HG02588 (cell line): ENCODE measurements at regions not wholly inside any gene's neighbourhood (a gene's known extent, or its start where the extent isn't known, plus 50 kb on each side); places are given as distances from the start of the nearest gene placed in this dataset.

Experiments
- ATAC-seq: cut with Tn5 transposase; IDR thresholded peaks from one replicate; pipeline ENCODE4 v1.9.1; 2021; ENCODE audit warnings: mild to moderate bottlenecking, moderate library complexity; ENCODE audit not compliant: unreplicated experiment

DNA sequence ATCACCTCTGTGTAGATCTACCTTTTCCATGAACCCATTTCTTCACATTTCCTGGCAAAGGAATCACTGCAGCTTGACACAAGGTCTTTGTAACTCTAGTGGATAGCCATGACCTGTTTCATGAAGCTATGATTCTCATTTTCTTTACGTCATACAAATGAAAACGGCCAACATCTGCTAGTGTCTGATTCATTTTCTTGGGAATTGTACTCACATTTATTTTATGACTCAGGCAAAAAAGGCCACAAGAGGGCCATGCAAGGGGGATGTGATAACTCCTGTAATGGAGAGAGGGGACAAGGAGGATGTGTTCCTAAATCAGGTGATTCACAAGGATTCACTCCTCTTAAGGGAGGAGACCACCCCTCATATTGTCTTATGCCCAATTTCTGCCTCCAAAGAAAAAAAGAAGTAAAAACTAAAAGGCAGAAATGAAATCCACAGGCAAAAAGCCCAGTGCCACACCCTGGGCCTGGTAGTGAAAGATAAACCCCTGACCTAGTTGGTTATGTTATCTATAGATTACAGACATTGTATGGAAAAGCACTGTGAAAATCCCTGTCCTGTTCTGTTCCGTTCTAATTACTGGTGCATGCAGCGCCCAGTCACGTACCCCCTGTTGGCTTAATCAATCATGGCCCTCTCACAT lies 249.9 kb downstream of the IPMK start:
- no peak for ATAC-seq

- no peak for ATAC-seq
Measured at GRCh38 chr10:58016614-58017013, 251.1 kb downstream of the IPMK start.

DNA sequence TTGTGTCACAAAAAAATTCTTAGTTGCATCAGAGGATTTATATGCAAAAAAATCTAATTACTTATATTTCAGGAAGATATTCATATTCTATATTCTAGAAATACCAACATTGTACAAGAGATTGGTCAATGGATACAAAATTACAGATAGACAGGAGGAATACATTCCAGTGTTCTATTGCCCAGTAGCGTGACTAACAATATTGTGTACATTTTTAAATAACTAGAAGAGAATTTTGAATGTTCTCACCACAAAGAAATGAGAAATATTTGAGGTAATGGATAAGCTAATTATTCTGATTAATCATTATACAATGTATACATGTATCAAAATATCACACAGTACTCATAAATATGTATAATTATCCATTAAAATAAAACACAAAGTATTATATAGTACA lies 253.3 kb downstream of the IPMK start:
- no peak for ATAC-seq

DNA sequence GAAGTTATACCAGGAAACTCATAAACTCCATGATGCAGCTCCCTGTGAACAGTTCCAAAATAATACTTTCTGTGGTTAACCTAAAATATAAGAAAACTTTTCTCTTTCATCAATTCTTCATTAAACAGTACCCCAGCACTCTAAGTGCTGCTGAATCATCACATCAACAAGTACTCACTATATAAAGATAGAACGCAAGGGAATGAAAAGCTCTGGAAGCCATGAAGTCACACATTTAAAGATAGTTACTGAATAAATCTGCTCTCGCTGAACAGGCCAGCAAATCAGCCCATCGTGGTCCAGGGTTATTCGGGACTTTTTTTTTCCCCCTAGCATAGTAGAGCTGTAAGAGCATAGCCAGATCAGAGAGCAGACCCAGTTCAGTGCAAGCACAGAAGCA lies 254.3 kb downstream of the IPMK start:
- no peak for ATAC-seq

- ATAC-seq, result no peak
Measured at GRCh38 chr10:58010073-58010702, 257.5 kb downstream of the IPMK start.

DNA sequence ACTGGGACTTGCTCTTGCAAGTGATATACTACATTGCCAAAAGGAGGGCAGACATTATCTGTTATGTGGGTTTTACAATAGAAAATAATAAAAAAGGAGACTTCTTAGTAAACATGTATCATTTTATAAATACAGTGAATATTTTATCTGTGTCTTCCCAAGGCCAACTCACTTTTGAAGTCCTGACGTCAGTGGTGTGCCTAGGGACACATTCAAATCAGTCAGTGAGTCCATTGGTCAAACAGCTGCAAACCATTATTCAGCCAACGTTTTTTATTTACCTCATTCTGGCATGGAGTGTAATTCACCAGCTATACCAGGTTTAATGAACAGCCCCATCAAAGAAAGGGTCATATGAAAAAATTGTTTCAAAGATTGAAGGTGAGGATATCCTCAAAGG lies 263.7 kb downstream of the IPMK start:
- no peak for ATAC-seq

- no peak for ATAC-seq
Measured at GRCh38 chr10:58001159-58001558, 266.5 kb downstream of the IPMK start.

DNA sequence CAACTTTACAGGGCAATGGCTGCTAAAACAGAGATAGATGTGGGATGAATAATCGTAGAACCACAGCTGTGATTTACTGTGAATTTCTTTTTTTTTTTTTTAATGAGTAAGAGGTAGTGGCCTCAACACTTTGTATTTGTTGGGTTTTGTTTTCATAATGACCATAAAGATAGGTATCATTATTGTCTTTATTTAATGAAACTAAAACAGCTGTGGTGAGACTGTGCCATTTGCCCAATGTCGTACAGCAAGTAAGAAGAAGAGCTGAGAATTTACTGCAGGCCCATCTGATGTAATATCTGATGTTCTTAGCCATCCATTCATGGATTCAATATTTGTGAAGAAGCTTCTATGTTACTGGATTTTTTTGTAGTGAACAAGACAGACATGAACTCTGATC lies 271.2 kb downstream of the IPMK start:
- ATAC-seq, result no peak

- no peak for ATAC-seq
Measured at GRCh38 chr10:57993302-57993701, 274.4 kb downstream of the IPMK start.

DNA sequence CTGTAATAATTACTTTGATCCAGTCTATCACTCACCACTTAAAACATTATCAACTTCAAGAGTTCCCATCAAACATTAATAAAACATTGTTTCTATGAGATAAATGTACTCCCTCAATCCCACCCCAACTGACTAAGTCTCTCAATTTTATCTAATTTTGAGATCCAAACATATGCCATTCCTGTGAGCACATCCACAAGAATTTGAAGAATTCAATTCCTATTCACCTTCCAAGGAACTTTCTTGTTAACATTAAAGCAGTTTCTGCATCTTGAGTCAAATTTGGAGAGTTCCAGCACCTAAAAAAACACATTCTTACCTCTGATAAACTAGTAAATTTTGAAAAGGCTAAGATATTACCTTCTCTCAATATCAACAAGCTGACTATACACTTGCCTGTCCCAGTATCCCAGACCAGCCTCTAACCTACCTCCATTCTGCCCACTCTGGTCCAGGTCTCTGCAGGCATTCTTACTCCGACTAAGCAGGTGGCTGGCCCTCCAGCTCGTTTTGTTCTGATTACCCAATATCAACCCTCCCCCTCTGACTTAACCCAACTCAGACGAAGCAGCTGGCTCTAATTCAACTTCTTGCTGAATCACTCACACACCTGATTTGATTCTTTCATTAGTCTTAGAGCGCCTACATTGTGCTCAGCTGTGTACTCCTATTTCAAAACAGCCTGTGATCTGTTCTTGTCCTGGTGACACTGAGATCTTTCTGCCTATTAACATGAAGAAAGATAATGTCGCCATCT lies 275.2 kb downstream of the IPMK start:
- ATAC-seq, result no peak

DNA sequence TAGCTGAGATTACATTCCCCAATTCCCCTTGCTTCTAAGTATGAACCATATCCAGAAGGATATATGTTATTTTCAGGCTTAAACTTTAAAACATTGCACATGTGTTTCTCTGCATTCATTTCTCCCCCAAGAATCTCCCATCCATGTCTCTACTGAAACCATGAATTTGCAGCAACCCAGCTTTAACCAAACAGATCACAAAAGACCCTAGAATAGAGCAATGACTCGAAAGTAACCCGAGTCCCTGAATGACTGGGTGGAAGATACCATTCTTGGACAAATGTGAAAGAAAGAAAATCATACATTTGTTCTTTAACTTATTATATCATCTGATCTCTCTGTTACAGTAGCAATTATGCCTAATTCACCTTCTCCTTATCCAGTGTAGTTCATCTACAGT lies 278.7 kb downstream of the IPMK start:
- ATAC-seq, result no peak

- ATAC-seq, result no peak
Measured at GRCh38 chr10:57987055-57987721, 280.5 kb downstream of the IPMK start.

GRCh38 chr10:57986422-57986821 lies 281.3 kb downstream of the IPMK start:
- ATAC-seq, result no peak

- no peak for ATAC-seq
Measured at GRCh38 chr10:57983281-57983791, 284.4 kb downstream of the IPMK start.

DNA sequence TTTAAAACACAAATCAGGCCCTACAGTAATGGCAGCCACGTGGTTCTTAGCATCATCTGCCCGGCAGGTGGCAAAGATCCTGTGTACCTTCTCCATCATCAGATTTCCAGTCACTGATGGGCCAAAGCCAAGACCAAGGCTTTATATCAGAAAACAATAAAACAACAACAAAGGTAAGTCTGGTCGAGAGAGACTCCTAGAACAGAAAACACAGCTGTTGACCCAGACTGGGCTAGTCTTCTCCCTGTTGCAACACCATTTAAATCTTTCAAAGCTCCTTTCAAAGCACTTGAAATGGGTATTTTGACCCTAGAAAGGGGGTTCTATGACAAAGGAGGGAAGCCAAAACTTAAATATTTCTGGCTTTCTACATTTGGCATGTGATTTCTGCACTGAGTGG lies 285.6 kb downstream of the IPMK start:
- ATAC-seq, result no peak

- ATAC-seq, result no peak
Measured at GRCh38 chr10:57979956-57980355, 287.7 kb downstream of the IPMK start.

DNA sequence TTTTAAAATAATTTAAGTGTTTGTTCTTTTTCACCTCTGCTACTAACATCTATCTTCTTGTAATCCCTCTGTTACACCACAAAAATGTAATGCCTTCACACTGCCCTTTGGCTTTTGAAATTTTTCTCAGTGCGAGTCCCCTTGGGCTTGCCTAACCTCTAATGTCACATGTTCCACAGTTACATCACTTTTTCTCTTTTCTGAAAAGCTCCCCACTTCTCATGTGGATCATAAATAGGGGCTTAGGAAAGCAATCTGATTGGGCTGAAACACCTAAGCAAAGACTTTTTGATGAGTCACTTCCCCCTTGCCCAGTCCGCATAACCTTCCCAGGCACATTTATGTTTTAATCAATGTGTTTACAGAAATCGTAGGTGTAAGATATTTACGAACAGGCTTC lies 288.2 kb downstream of the IPMK start:
- ATAC-seq, result no peak

DNA sequence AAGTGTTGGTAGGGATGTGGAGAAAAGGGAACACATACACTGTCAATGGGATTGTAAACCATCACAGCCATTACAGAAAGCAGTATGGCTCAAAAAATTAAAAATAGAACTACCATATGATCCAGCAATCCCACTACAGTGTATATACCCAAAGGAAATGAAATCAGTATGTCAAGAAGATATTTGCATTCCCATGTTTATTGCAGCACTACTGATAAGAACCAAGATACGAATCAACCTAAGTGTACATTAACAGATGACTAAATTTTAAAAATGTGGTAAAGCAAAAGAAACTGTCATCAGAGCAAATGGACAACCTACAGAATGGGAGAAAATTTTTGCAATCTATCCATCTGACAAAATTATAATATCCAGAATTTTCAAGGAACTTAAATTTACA lies 290.4 kb downstream of the IPMK start:
- ATAC-seq, result no peak

DNA sequence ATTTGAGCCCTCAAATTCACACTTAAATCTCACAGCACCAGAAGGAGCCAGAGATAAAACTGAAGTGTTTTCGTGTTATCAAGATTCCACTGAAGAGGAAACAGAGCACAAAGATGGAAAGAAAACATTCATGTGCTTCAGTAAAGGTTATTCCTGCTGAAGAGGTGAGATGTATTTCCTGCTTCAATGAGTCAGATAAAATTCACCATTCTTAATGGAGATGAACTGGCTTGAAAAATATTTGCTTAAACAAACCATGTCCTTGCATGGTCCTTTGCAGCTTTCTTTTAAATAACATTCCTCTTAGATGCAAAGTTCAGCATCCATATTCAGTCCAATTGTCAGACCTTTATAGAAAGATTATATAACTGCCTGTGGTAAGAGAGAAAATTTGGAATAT lies 294.2 kb downstream of the IPMK start:
- no peak for ATAC-seq

GRCh38 chr10:57972783-57973182 lies 294.9 kb downstream of the IPMK start:
- ATAC-seq, result no peak

DNA sequence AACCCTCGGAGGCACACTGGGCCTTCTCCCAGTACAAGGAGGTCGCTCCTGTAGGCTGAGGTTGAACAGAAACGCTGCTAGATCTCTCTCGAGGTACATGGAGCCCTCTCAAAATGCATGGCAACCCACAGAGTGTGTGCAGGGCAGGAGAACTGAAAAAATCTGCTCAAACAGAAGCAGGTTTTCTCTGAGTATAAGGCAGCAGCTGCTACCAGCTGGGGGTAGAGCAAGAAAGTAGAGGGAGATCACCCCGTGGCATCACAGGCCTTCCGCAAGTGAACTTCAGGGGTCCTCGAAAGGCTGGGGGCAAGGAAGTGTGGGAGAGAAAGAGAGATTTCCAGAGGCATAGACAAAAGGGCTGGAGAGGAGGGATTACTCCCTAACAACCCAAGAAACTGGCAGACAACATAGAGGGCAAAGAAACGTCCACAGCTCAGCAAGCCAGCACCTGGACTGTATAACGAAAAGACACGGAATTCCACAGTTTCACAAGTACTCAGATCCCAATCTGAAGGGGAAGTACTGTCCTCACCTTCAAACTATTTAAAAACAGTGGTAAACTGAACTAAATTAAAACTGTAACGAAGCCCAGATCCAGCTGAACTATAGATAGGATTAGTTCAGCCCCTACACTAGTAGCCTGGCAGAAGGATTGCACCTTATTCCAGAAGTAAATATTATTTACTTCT lies 299.2 kb downstream of the IPMK start:
- ATAC-seq, result no peak
